SU-DHL-6 (cell line): ENCODE measurements at regions not wholly inside any gene's neighbourhood (a gene's known extent, or its start where the extent isn't known, plus 50 kb on each side); places are given as distances from the start of the nearest gene placed in this dataset.

Experiments
- H2AFZ ChIP-seq: fragments of 200-600 bp; sonication (generic); 2 replicates; pipeline ENCODE4 v1.6.1; 2014; ENCODE audit warnings: low read depth, mild to moderate bottlenecking, moderate library complexity, mixed read lengths, antibody characterized with exemption, low read length; ENCODE audit not compliant: severe bottlenecking
- H3F3A ChIP-seq: fragments of 200-600 bp; shearing (Covaris generic); 2 replicates; pipeline ENCODE4 v1.6.0; 2016; ENCODE audit warnings: antibody characterized with exemption, mild to moderate bottlenecking; ENCODE audit not compliant: insufficient read depth
- H3K27ac ChIP-seq: fragments of 200-600 bp; sonication (generic); 2 replicates; pipeline ENCODE4 v1.5.1; 2016; ENCODE audit warnings: low read depth, mild to moderate bottlenecking, low read length, moderate library complexity, mixed read lengths
- H3K27me3 ChIP-seq: fragments of 200-600 bp; sonication (generic), shearing (Covaris generic); 2 replicates; pipeline ENCODE4 v1.6.0; 2014; ENCODE audit warnings: mild to moderate bottlenecking, low read length
- H3K36me3 ChIP-seq: fragments of 200-600 bp; sonication (generic); 2 replicates; pipeline ENCODE4 v1.6.1; 2014; ENCODE audit warnings: mild to moderate bottlenecking, low read length, mixed read lengths
- H3K4me2 ChIP-seq: fragments of 300-600, 200-600 bp; shearing (Covaris generic), sonication (generic); 2 replicates; pipeline ENCODE4 v1.6.0; 2014; ENCODE audit warnings: low read length, low read depth, mild to moderate bottlenecking; ENCODE audit not compliant: poor library complexity, severe bottlenecking
- H3K4me3 ChIP-seq: fragments of 200-600 bp; sonication (generic); 2 replicates; pipeline ENCODE4 v1.5.1; 2014; ENCODE audit warnings: antibody characterized with exemption, low read length, mild to moderate bottlenecking, mixed read lengths; ENCODE audit not compliant: insufficient read depth, poor library complexity, severe bottlenecking
- H3K79me2 ChIP-seq: fragments of 200-600 bp; sonication (generic); 2 replicates; pipeline ENCODE4 v1.6.1; 2014; ENCODE audit warnings: mild to moderate bottlenecking, low read length, moderate library complexity; ENCODE audit not compliant: insufficient read depth
- H3K9ac ChIP-seq: fragments of 200-600 bp; sonication (generic); 2 replicates; pipeline ENCODE4 v1.7.0; 2014; ENCODE audit warnings: mild to moderate bottlenecking, low read length
- H3K9me2 ChIP-seq: fragments of 200-600 bp; sonication (generic); replicated peaks from 2 replicates; pipeline ENCODE4 v1.6.1; 2014; ENCODE audit warnings: low read length; ENCODE audit not compliant: insufficient read depth
- H3K9me3 ChIP-seq: fragments of 200-600 bp; sonication (generic); 2 replicates; pipeline ENCODE4 v1.6.1; 2014; ENCODE audit warnings: low read length, mixed read lengths; ENCODE audit not compliant: insufficient read depth
- H4K20me1 ChIP-seq: fragments of 200-600 bp; sonication (generic); 2 replicates; pipeline ENCODE4 v1.6.1; 2014; ENCODE audit warnings: low read depth, mild to moderate bottlenecking, antibody characterized with exemption, low read length, moderate library complexity, mixed read lengths
- CTCF ChIP-seq: fragments of 200-600 bp; sonication (generic); IDR thresholded peaks from one replicate; pipeline ENCODE4 v1.5.1; 2017; ENCODE audit warnings: antibody characterized with exemption, mild to moderate bottlenecking, low read length, moderate library complexity; ENCODE audit not compliant: insufficient read depth, poor library complexity, severe bottlenecking
- EZH2phosphoT487 ChIP-seq: fragments of 200-600 bp; sonication (generic), shearing (Covaris generic); conservative IDR thresholded peaks from 2 replicates; pipeline ENCODE4 v1.6.1; 2018; ENCODE audit warnings: mild to moderate bottlenecking, antibody characterized with exemption, low read length, moderate library complexity, mixed read lengths

- Histone ChIP-seq H3K4me2 (no peak overlapping the region), H3K27ac (no peak overlapping the region), H3K79me2 (no peaks in the 10 kb centered on the region), H3K36me3 (no peaks in the 10 kb centered on the region), H3F3A (no peaks in the 10 kb centered on the region), H3K9me2 (no peaks in the 10 kb centered on the region), H3K4me3 (no peak overlapping the region), H2AFZ (no peak overlapping the region), H3K9ac (no peak overlapping the region), H3K9me3 (no peaks in the 10 kb centered on the region), H3K27me3 (no peaks in the 10 kb centered on the region), H4K20me1 (no peaks in the 10 kb centered on the region)
- TF ChIP-seq EZH2phosphoT487 (no peak), CTCF (no peak)
Observed at GRCh38 chr6:153957394-153957793, 81.6 kb upstream of the OPRM1 start.

GRCh38 chr6:153956808-153957207 lies 82.2 kb upstream of the OPRM1 start:
- no peak overlapping the region for H3K4me3 ChIP-seq
- no peaks in the 10 kb centered on the region for H3K36me3 ChIP-seq
- H2AFZ ChIP-seq: no peak overlapping the region
- TF ChIP-seq EZH2phosphoT487: no peak
- TF ChIP-seq CTCF: no peak
- no peak overlapping the region for H3K4me2 ChIP-seq
- no peaks in the 10 kb centered on the region for H3K27me3 ChIP-seq
- no peaks in the 10 kb centered on the region for H3K9me3 ChIP-seq
- no peaks in the 10 kb centered on the region for H3K9me2 ChIP-seq
- H3K27ac ChIP-seq: no peak overlapping the region
- no peaks in the 10 kb centered on the region for H3F3A ChIP-seq
- no peaks in the 10 kb centered on the region for H3K79me2 ChIP-seq
- H4K20me1 ChIP-seq: no peaks in the 10 kb centered on the region
- H3K9ac ChIP-seq: no peak overlapping the region

GRCh38 chr6:153949616-153950015 lies 89.4 kb upstream of the OPRM1 start:
- no peaks in the 10 kb centered on the region for H3K9me3 ChIP-seq
- H3K4me3 ChIP-seq: no peak overlapping the region
- H3K4me2 ChIP-seq: no peak overlapping the region
- H3K79me2 ChIP-seq: no peaks in the 10 kb centered on the region
- no peaks in the 10 kb centered on the region for H3K9me2 ChIP-seq
- H4K20me1 ChIP-seq: no peaks in the 10 kb centered on the region
- TF ChIP-seq EZH2phosphoT487 (no peak), CTCF (no peak)
- no peaks in the 10 kb centered on the region for H3F3A ChIP-seq
- no peaks in the 10 kb centered on the region for H3K36me3 ChIP-seq
- no peak overlapping the region for H3K27ac ChIP-seq
- no peak overlapping the region for H2AFZ ChIP-seq
- no peaks in the 10 kb centered on the region for H3K27me3 ChIP-seq
- no peak overlapping the region for H3K9ac ChIP-seq
